ENCODE measurements at regions not wholly inside any gene's neighbourhood (a gene's known extent, or its start where the extent isn't known, plus 50 kb on each side); places are given as distances from the start of the nearest gene placed in this dataset.

DNA sequence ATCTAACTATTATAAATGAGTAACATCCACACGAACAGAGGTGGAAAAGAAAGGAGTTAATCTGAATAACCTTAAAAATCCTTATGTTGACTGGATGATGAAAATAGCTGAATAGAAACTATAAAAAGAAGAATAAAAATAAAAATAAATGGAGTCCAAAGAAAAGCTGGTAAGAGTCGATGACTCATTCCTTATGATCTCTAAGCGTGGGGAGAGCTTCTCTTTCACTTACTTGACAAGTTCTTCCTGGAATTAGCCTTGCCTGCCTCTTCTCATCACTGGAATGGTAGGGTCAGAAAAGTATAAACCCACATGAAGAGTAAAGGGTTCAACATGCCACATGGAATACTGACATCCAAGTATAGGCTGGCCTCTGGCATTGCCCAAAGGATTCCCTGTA lies 477.0 kb upstream of the RGMB start:
- POLR2A ChIA-PET (ENCODE audit: unreplicated experiment), result no interaction called here

More for the DNA sequence above, 477.0 kb upstream of the RGMB start:
- H2AFZ ChIP-seq (replicated peaks; ENCODE audit: low read length, poor library complexity), result peak overlapping the region; percentile 82
- CTCF ChIA-PET, result interaction anchor here (1.0 kb wide), 2 partner anchors 9 to 13 kb away, joined by 3 read pairs; no protein-coding TSS in a partner anchor
- peak overlapping the region; percentile 40; the same call in 1 of the 2 replicates for H3K18ac ChIP-seq (ENCODE audit: low read depth, low read length)
- H4K91ac ChIP-seq (ENCODE audit: insufficient read depth, low read depth, low read length), result peak overlapping the region; percentile 57; the same call in 1 of the 2 replicates
- peak overlapping the region; percentile 94 for H2BK120ac ChIP-seq (ENCODE audit: low read depth, low read length)
- TF ChIP-seq MXI1 (IDR thresholded peaks at IDR 0.05; ENCODE audit: borderline replicate concordance, low read depth, low read length), result no peak
- no peak for TF ChIP-seq POLR2A (IDR thresholded peaks at IDR 0.05; ENCODE audit: low read depth, low read length)
- TF ChIP-seq RCOR1 (IDR thresholded peaks at IDR 0.05; ENCODE audit: insufficient replicate concordance, low read length), result no peak
- TF ChIP-seq FOS (IDR thresholded peaks at IDR 0.05; ENCODE audit: low read depth, low read length), result peak; percentile 79; the same call in 1 of the 2 replicates
- peak; percentile 74 for ATAC-seq (ENCODE audit: low read depth)
- in situ Hi-C loops (cut with MboI; ENCODE audit: low sequenced_read_pairs), result no loop called here
- DNase-seq, result peak; percentile 79
- no CpG with 5 or more reads among the region's 3 CpGs for WGBS, 2 experiments (ENCODE audit: extremely low coverage in 2 of 2, insufficient read length in 1 of 2)
- H3K56ac ChIP-seq (ENCODE audit: extremely low read depth, insufficient read depth, low read length), result no peak overlapping the region
- intact Hi-C loops (cut with micrococcal nuclease), result no loop called here
- peak overlapping the region; percentile 93; the same call in 1 of the 2 replicates for H2BK20ac ChIP-seq (ENCODE audit: low read depth, low read length)
- no peak overlapping the region for H2AK9ac ChIP-seq (replicated peaks; ENCODE audit: low read depth, low read length, poor library complexity)
- peak overlapping the region; percentile 87 for H2AK5ac ChIP-seq (ENCODE audit: low read depth, low read length)
- peak overlapping the region; percentile 84; the same call in 1 of the 2 replicates for H3K4ac ChIP-seq (ENCODE audit: low read depth, low read length)
- peak overlapping the region; percentile 81 for H3K14ac ChIP-seq (replicated peaks; ENCODE audit: low read depth, low read length)
- peak overlapping the region; percentile 87; the same call in 1 of the 3 replicates for H2BK15ac ChIP-seq (ENCODE audit: low read depth, low read length)
- no TSS peak for BruUV-seq (replicated peaks)
- H3K27ac ChIP-seq (ENCODE audit: insufficient read depth, low read length), result peak overlapping the region; percentile 10; the same call in 1 of the 2 replicates
- no peak overlapping the region; the same call in 1 of the 2 replicates for H3K4me2 ChIP-seq (ENCODE audit: low read depth, low read length)
- no peaks in the 10 kb centered on the region for H3K9me1 ChIP-seq (ENCODE audit: insufficient read depth, low read length)
- H4K8ac ChIP-seq (ENCODE audit: low read depth in 2 of 2, low read length in 2 of 2), result peak overlapping the region in 1 of 2 experiments; percentile 81; a peak in 2 of 4 replicates
- H3K9me3 ChIP-seq (ENCODE audit: control insufficient read depth, insufficient read depth, low read length), result no peaks in the 10 kb centered on the region
- no peaks in the 10 kb centered on the region for H3K79me1 ChIP-seq (ENCODE audit: low read depth in 1 of 2, low read length in 2 of 2)
- H3K27me3 ChIP-seq (ENCODE audit: control insufficient read depth, insufficient read depth, low read length), result no peaks in the 10 kb centered on the region
- H3K4me3 ChIP-seq (ENCODE audit: insufficient read depth, low read depth, low read length), result no peak overlapping the region
- peak overlapping the region; percentile 82 for H2BK5ac ChIP-seq (ENCODE audit: low read depth, low read length, poor library complexity, severe bottlenecking)
- peak overlapping the region; percentile 25; the same call in 1 of the 2 replicates for H4K5ac ChIP-seq (ENCODE audit: low read depth, low read length)
- H3K36me3 ChIP-seq (ENCODE audit: control insufficient read depth, insufficient read depth, low read length), result no peaks in the 10 kb centered on the region
- no peak overlapping the region for H3K9ac ChIP-seq (ENCODE audit: low read depth, low read length)
- no peaks in the 10 kb centered on the region for H4K20me1 ChIP-seq (ENCODE audit: insufficient read depth, low read length)
- dilution Hi-C loops (cut with HindIII; ENCODE audit: low sequenced_read_pairs, unreplicated experiment), result no loop called here
- peak overlapping the region; percentile 85 for H3K23ac ChIP-seq (ENCODE audit: low read depth, low read length)
- H3K4me1 ChIP-seq (ENCODE audit: control insufficient read depth, insufficient read depth, low read length), result peaks cover 7% of the 10 kb centered on the region; the same call in 1 of the 2 replicates
